SKM-1 (cell line): ENCODE measurements at regions not wholly inside any gene's neighbourhood (a gene's known extent, or its start where the extent isn't known, plus 50 kb on each side); places are given as distances from the start of the nearest gene placed in this dataset.
"Not testable (repeated sequence)": the region's sequence is repeated elsewhere in the genome, so short reads cannot be mapped to it uniquely, and the experiment has no call there.

Experiments used
- DNase-seq: peaks from one replicate; lab custom pipeline; 2025; ENCODE audit not compliant: unreplicated experiment; lab: John Stamatoyannopoulos, UW

DNA sequence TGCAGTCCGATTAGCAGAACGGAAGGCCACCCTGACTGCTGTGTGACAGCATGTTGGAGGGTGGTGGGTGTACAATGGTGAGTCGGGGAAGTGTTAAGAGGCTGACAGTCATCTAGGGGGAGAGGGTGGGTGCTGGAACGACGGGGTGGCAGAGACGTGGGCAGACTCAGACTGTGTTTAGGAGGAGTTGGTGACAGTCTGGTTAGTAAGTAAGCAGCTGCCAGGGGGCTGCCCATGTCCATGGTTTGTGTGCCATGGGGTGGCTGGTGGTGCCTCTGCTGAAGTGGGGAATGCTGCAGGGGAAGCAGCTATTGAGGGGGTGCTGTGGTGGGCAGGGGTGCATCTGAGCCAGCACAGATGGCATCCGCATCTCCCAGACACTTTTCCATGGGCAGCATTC lies 51.3 kb upstream of the BOD1 start:
- DNase-seq = no peak

DNA sequence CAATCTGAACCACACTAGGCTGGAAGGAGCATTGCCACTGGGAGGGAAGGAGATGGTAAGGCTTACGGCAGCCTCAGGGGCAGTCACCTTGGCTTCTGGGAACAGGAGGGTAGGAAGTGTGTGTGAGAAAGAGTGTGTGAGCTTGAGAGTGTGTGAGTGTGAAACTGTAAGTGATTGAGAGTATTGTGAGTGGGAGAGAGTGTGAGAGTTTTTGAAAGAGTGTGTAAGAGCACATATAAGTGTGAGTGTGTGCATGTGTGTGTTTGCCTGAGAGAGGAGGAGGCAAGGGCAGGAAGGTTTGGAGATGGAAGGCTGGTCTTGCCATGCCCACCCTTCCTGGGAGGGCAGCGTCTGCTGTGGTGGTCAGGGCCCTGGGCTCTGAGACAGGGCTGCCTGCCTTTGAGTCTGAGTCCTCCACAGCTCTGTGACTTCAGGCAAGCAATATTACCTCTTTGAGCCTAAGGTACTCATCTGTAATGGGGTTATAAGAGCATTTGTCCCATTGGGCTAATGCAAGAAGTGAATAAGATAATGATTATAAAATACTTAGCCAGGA lies 51.9 kb upstream of the BOD1 start:
- DNase-seq = no peak

DNA sequence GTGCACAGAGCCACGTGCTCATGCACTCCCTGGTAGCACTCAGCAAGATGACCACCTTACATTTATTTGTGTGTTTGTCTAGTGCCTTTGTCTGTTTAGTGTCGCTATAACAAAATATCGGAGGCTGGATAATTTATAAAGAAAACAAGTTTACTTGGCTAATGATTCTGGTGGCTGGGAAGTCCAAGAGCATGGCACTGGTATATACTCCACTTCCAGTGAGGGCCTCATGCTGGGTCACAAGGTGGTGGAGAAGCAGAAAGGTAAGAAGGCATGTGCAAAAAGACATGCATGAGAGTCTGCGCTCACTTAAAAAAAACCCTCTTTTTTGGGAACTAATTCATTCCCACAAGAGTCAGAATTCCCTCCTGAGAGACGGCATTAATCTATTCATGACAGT lies 52.5 kb upstream of the BOD1 start:
- no peak for DNase-seq

DNA sequence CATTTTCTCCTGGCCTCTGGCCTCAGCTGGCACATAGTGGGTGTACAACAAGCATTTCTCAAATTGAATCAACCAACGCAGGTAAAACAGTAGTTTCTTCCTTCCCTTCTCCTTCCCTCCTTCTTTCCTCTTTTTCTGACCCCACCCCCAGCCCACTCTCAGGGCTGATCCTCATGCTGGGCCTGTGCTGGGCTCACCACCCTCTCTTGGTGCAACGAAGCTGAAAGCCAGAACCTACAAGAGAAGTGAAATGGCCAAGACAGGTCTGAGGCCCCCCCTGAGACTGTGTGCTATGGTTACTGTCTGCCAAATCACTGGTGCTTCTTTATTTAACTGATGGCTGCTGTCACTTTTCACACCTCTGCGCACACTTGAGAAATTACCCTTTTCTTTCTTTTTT lies 53.0 kb upstream of the BOD1 start:
- no peak for DNase-seq

DNA sequence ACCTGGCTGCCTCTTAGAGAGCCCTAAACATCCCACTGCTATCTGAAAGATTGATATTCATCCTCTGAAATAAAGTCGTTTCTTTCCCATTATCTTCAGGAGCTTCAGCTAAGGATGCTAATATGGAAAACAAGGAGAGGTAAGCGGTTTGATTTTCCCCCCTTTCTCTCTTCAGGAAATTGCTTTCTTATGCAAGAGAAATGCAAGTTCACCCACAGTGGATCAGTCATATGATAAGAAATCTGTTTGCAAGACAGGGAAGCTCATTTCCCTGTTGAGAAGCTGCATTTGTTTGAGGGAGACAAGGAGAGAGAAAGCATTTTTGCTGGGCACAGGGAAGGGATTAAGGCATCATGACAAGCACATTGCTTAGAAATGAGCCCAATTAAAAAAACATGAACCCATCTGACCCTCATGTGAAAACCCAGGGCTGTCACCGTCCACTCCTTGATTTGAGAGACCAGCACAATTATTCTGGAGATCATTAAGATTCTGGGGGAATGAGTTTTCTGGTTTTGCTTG lies 53.7 kb upstream of the BOD1 start:
- DNase-seq = no peak

DNA sequence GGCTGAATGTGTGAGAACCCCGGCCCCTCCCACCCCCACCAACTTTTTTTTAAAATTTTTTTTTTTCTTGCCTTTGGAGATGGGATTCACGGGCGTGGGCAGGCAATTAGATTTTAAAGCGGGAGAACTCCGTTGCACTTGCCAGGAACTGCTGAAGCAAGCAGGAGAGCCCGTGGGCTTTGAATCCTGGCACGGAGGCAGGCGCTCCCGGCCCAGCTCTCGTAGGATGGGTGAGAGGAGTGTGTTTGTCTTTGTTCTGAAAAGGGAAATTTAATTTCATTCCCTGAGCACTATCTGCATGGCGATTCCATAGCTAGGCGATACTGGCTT lies 54.3 kb upstream of the BOD1 start:
- no peak for DNase-seq

DNA sequence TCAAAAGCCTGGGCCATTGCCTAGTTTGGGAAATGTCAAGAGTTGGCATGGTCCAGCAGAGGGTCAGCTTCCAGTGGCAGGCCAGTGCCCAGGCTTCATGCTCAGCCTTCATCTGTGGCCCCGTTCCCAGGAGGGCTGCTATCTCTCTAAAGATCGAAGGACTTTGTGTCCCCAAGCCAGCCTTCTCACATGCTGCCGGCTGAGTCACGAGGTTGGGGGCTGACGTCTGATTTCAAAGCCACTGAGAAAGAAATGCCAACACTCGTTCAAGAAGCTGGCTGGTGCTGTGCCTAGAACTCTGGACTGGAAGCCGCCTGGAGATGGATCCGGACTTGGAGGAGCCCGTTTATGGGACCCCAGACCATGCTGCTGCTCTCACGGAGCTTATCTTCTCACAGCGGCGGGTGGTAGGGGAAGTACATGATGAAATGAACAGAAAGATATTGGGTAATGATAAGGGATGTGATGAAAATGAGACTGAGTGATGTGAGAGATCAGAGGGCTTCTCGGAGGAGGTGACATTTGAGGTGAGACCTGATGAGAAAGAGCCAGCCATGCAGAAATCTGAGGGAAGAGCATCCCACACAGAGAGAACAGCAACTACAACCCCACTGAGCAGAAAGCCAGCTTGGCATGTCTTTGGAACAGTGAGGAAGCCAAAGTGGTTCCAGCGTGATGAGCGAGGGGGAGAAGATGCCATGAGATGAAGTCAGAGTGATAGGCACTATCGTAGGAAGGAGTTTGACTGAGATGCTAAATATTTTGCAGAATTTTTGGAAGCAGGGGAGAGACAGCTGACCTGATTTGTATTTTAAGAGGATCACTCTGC lies 54.9 kb upstream of the BOD1 start:
- DNase-seq = no peak

DNA sequence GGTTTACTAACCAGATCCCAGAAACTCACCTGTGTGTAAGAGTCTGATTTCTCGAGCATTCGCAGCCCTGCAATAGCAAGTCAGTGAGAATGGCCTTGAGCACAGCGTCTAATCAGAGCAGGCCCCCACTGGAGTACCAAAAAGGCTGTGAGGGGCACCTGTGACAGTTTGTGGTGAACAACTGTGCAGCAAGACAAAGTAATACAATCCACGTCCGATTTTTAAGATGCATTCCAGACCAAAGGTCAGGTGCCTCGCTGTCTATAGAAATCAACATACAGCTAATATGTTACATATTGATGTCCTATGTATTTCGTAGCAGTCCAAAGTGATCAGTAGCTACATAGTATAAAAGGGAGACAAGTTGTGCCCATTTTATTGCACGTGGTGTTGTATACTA lies 55.7 kb upstream of the BOD1 start:
- DNase-seq = no peak

DNA sequence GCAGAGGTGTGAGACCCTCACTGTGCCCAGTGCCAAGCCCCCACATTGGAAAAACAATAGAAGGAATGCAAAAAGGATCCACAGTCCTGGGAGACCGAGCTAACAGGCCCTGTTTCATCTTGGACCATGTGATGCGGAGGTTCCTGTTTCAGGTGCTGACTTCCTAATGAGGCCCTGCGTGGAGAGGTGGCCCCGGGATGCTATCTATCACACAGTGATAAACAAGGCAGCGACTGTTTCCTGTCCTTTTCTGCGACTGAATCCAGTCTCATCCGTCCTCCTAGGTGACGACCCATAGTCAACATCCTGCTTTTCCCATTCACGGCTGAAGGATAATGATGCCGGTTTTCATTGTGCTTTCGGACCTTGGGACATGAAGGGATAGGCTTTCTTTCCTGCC lies 56.4 kb upstream of the BOD1 start:
- no peak for DNase-seq

DNA sequence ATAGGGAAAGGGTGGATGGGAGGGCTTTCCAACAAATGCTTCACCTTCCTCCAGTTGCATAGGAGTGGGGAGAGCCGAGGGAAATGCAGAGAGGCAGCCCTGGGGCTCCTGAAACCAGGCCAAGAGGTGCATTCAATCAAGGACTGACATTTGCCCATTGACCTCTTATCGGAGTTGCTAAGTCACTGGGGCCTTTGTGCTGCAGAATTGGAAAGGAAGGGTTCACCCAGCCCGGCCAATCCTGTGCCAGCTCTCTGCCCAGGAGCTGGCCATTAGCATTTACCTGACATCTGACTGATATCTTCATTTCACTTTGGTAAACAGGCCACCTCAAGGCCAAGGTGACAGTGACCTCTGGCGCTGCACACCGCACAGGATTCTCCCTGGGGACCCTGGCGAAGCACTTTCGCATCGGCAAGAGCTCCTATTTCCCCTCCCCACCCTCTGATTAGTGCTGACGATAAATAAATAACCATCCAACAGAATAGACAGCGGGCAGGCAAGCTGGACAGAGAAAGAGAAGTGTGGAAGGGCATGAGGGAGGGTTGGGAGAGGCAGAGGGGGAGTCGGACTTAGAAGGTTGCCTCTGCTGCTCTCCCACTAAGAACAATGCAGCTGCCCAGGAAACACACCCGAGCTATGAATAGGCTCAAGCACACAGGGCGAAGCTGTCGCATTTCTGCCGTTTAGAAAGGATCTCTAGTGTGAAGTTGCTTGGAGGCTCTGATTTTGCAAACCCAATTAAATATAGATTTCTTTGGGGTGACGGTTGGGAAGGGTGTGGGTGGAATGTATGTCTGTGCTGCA lies 57.0 kb upstream of the BOD1 start:
- no peak for DNase-seq

DNA sequence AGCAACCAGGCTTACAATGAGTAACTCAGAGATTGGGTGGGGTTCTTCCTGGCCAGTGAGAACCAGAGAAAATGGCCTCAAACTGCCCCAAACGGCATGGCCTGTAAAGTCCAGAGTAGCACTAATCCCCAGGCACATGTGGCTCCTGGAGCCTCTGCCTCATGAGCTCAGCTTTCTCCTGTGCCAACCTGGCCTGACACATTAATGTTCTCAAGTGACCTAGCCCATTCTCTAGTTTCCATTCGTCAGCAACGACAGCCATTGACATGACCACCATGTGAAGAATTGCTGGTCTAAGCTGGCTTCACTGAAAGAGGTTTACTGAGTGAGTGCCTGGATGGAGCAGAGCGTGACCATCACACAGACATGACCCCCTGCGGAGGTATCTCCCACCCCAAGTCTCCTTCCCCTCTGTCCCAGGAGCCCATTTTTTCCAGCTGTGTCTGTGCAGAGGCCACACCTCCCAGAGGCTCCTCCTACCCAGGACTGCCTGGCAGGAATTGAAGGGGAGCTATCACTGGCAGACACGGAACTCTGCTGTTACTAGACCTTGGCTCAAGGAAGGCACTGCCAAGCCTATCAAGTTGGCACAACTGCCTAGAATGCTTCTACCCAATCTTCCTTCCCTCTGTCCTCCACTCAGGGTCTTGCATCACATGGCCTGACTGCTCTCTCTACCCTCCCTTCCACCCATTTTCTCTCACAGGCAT lies 59.0 kb upstream of the BOD1 start:
- no peak for DNase-seq

DNA sequence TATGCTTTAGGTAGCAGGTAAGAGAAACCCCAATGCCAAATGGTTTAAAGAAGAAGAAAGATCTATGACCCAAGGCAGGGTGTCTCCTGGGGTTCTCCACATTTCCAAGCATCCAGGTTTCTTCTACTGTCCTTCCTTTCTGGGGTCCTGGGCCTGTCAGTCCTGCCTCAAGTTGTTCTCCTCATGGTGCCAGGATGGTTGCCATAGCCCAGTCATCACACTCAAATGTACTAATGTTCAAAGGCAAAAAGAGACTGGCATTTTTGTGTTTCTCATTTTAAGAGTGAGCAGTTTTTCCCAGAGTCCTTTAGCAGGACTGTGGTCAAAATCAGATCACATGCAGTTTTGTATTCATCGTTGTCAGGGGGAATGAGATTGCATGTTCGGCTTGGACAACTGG lies 59.9 kb upstream of the BOD1 start:
- DNase-seq = no peak

DNA sequence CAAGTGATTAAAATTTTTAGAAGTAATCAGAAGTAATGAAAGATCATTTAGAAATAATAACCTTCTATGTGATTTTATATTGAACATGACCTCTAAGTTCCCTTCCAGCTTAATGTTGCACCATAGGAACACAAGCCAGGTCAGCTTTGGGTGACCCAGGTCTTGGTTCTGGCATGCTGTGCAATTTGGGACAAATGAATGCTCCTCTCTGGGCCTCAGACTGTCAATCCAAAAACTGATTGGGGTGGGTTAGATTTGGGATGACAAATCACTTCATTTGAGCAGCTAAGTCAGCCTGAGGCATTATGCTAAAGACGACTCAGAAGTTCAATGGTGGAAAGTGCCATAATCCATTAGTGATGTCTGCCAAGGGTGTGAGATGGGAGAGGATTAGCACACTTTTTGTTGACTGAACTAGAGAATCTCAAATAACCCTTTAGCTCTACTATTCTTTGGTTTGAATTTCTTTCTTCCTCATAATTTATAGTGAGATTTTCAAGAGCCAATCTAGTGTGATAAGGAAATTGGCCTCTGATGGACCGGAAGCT lies 60.7 kb upstream of the BOD1 start:
- DNase-seq = no peak

DNA sequence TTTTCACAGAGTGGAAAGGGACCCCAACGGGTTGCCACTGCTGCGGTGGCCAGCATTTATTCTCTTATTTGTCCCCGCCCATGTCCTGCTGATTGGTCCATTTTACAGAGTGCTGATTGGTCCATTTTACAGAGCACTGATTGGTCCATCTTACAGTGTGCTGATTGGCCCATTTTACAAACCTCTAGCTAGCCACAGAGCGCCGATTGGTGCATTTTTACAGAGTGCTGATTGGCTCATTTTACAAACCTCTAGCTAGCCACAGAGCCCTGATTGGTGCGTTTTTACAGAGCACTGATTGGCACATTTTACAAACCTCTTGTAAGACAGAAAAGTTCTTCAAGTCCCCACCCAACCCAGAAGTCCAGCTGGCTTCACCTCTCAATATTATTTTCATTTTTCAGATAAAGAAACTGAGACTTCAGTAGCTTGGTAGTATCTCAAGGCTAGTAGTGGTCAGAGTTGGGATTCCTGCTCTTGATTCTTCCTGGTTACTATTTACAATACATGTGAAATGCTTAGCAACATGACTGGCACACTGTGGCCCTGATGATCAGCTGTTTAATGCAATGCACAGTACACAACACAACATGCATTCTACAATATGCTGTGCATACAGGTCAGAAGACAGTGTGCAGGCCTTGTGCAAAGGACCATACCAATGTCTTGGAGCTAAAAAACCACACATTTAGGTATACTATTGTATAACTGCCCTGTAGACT lies 63.6 kb upstream of the BOD1 start:
- no peak for DNase-seq

DNA sequence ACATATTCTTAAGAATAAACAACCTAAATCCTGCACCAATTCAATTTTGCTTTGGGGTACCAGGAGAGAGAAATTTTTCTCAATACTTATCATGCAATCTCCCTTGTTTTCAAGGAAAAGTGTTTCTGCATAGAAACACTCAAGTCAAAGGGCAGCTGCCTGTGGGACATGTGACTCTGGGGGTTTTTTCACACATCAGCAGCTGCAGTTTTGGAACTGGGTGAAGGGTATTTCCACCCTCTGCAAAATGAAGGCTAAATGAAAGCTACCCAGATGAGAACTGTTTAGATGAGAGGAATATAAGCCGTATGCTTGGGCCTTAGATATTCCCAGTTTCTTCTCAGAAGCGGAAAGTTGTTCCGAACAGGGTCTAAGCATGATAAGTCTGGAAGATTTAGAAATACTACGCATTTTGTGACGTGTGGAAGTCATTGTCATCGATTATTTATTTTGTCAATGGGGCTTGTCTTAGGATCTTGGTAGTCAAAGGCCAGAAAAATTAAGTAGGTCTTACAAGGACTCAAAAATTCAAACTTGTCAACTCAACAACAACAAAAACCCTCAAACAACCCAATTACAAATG lies 64.3 kb upstream of the BOD1 start:
- no peak for DNase-seq

DNA sequence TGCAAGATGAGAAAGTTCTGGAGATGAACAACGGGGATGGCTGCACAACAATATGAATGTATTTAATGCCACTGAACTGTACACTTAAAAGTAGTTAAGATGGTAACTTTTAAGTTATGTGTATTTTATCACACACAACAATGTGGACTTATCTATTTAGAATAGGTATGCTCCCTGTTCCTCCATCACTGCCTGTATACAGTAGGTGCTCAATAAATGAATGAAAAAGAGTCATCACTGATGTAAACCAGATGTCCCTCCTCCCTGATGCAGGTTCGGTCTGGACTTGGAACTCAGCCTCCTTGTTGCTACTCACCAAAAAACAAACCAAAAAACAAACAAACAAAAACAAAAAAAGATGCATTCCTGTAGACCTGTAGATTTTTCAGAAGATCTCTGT lies 65.9 kb upstream of the BOD1 start:
- no peak for DNase-seq

DNA sequence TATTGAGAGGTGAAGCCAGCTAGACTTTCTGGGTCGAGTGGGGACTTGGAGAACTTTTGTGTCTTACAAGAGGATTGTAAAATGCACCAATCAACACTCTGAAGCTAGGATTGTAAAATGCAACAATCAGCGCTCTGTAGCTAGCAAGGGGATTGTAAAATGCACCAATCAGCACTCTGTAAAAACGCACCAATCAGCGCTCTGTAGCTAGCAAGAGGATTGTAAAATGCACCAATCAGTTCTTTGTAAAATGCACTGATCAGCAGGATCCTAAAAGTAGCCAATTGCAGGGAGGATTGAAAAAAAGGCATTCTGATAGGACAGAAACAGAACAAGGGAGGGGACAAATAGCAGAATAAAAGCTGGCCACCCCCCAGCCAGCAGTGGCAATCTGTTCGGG lies 68.1 kb upstream of the BOD1 start:
- not testable (repeated sequence) for DNase-seq

DNA sequence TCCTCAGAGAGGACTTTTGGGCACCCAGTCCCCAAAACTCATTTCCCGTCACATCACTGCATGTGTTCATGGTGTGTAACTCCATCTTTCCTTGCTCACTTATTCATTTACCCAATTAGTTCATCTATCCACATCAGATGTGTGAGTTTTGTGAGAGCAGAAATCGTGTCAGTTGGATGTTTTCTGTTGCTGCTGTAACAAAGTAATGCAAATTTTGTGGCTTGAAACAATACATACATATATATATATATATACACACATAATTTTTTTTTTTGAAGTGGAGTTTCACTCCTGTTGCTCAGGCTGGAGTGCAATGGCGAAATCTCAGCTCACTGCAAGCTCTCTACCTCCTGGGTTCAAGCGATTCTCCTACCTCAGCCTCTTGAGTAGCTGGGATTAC lies 70.5 kb upstream of the BOD1 start:
- no peak for DNase-seq

DNA sequence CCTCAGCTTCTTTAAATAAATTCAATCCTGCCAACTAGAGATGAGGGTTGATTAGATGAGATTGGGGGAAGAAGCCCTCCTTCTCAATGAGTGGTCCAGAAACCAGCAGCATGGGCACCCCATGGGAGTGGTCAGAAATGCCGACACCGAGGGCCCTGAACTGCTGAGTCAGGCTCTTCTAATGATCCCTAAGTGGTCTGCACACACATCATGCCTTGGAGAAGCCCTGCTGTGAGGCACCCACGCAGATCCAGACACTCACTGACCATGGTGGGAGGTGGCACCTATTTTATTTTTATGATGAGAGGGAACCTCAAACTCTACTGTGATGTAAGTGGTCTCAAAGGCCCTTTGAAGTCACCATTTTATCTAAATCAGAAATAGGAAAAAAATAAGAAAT lies 72.3 kb upstream of the BOD1 start:
- no peak for DNase-seq

DNA sequence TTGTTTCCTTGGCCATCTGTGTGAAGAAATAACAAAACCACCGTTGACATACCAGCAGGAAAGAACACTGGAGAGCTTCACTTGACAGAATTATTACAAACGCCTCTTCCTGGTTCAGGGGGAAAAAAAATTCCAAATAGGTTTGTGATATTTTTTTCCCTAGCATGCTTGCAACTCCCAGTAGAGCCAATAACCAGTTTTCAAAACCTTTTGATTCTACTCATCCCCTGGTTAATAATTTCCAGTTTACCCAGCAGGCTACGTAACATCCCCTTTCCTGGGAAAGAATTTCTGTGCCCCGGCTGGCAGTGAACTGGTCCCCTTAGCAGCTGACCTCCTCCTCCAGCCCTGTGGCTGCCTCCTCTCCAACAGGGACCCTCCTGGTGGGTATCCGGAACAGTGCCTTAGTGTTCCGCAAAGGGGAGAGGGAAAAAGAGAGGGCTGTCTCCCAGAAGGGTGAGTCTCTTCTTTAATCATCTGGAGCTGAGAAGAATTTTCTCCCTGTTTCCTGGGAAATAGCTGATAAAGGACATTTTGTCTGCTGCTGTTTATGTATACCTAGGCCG lies 72.8 kb upstream of the BOD1 start:
- no peak for DNase-seq
